Hepatocyte (in vitro differentiated cells): ENCODE measurements at regions not wholly inside any gene's neighbourhood (a gene's known extent, or its start where the extent isn't known, plus 50 kb on each side); places are given as distances from the start of the nearest gene placed in this dataset.

Source experiments
- CTCF ChIP-seq: fragments of 200-600 bp; sonication (generic); IDR thresholded peaks from 2 replicates; pipeline ENCODE4 v1.5.1; 2016; ENCODE audit warnings: antibody characterized with exemption, mild to moderate bottlenecking; ENCODE audit not compliant: poor library complexity
- EZH2 ChIP-seq: fragments of 200-600 bp; sonication (generic); IDR thresholded peaks from 2 replicates; pipeline ENCODE4 v1.6.1; 2016; ENCODE audit warnings: antibody characterized with exemption, mild to moderate bottlenecking, borderline replicate concordance

DNA sequence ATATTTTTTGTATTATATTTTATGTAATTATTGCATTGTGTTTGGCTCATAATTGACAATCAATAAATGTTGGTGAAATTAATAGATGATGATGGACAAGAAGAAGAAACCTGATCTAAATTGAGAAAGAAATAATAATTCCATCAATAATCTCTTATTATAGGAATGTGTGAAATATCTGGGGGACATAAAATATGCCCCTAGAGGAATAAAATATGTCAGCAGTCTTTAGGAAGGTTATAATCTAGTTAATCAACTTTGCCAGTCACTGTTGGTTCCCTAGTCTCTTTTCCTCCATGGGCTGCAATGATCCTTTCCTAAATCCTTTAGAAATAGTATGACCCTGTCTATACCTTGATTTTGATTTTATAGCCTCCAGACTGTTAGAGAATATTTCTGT is 549.7 kb upstream of the ADGRL4 start:
- no peak for TF ChIP-seq CTCF
- TF ChIP-seq EZH2 = no peak
